ENCODE measurements at regions not wholly inside any gene's neighbourhood (a gene's known extent, or its start where the extent isn't known, plus 50 kb on each side); places are given as distances from the start of the nearest gene placed in this dataset.

DNA sequence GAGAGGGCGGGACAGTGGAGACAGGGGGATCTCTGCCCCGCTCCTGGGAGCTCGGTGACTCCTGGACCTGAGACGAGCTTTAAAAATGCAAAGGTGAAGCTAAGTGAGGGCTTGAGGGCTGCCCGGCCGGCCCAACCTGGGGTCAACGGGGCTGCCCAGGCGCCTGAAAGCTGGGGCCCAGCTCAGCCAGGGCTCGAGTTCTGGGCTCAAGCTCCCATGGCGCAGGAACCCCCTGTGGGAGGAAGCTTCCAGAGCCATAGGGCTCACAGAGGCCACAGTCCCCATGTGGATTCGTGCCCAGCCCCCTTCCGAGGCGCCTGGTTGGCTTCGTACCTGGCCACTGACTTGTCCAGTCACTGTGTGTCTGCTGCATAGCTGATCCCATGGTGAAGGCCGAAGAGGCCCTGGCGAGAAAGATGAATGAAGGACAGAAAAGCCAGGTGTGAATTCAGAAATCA lies 75.8 kb upstream of the GSE1 start:
- no peak overlapping the region for H2AFZ ChIP-seq (ENCODE audit: low read depth)
- H3K79me2 ChIP-seq (ENCODE audit: insufficient read depth, low read depth), result no peaks in the 10 kb centered on the region
- H4K20me1 ChIP-seq (ENCODE audit: insufficient read depth), result no peaks in the 10 kb centered on the region
- H3K4me3 ChIP-seq (IDR thresholded peaks at IDR 0.05; ENCODE audit: insufficient read depth, low read depth, low read length), result no peak overlapping the region
- H3K27ac ChIP-seq, result no peak overlapping the region
- no peaks in the 10 kb centered on the region for H3K4me1 ChIP-seq (ENCODE audit: low read depth, poor library complexity, severe bottlenecking)
- TF ChIP-seq, protein P1, sequence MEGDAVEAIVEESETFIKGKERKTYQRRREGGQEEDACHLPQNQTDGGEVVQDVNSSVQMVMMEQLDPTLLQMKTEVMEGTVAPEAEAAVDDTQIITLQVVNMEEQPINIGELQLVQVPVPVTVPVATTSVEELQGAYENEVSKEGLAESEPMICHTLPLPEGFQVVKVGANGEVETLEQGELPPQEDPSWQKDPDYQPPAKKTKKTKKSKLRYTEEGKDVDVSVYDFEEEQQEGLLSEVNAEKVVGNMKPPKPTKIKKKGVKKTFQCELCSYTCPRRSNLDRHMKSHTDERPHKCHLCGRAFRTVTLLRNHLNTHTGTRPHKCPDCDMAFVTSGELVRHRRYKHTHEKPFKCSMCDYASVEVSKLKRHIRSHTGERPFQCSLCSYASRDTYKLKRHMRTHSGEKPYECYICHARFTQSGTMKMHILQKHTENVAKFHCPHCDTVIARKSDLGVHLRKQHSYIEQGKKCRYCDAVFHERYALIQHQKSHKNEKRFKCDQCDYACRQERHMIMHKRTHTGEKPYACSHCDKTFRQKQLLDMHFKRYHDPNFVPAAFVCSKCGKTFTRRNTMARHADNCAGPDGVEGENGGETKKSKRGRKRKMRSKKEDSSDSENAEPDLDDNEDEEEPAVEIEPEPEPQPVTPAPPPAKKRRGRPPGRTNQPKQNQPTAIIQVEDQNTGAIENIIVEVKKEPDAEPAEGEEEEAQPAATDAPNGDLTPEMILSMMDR (conservative IDR thresholded peaks at IDR 0.05; ENCODE audit: low read depth, low read length), result no peak
- no peak overlapping the region for H3K4me2 ChIP-seq
- H3K27me3 ChIP-seq (ENCODE audit: insufficient read depth, low read depth), result peaks cover 88% of the 10 kb centered on the region
- no peaks in the 10 kb centered on the region for H3K36me3 ChIP-seq (ENCODE audit: insufficient read depth)
- H3K9ac ChIP-seq, result no peak overlapping the region

- TF ChIP-seq, protein P1 (conservative IDR thresholded peaks at IDR 0.05; ENCODE audit: low read depth, low read length), result no peak
- Histone ChIP-seq H3K4me1 (ENCODE audit: low read depth, poor library complexity, severe bottlenecking) (no peaks in the 10 kb centered on the region), H3K36me3 (ENCODE audit: insufficient read depth) (no peaks in the 10 kb centered on the region), H3K9ac (no peak overlapping the region), H3K4me2 (no peak overlapping the region), H4K20me1 (ENCODE audit: insufficient read depth) (no peaks in the 10 kb centered on the region), H3K79me2 (ENCODE audit: insufficient read depth, low read depth) (no peaks in the 10 kb centered on the region), H3K4me3 (IDR thresholded peaks at IDR 0.05; ENCODE audit: insufficient read depth, low read depth, low read length) (no peak overlapping the region), H3K27ac (no peak overlapping the region), H3K27me3 (ENCODE audit: insufficient read depth, low read depth) (peaks cover 89% of the 10 kb centered on the region), H2AFZ (ENCODE audit: low read depth) (no peak overlapping the region)
Observed at GRCh38 chr16:85537795-85538401, 75.2 kb upstream of the GSE1 start.

DNA sequence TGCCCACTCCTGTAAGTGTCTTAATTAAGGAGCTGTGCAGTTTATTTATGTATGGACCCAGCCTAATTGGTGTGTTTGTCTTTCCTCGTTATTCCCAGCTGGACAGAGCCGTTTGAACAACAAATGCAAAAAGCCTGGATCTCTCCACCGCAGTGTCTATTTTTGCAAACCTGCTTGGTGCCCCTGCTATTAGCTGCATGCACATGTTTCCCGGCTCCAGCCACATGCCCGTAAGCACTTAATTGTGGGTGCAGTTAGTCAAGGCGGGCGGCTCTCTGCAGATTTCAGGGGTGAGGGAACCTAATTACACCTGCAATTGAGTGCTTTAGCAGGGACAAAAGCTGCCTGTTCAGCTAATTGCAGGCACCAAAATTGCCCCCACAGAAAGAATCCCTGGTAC lies 74.0 kb upstream of the GSE1 start:
- no peaks in the 10 kb centered on the region for H4K20me1 ChIP-seq (ENCODE audit: insufficient read depth)
- H3K36me3 ChIP-seq (ENCODE audit: insufficient read depth), result no peaks in the 10 kb centered on the region
- no peak overlapping the region for H2AFZ ChIP-seq (ENCODE audit: low read depth)
- no peak overlapping the region for H3K4me3 ChIP-seq (IDR thresholded peaks at IDR 0.05; ENCODE audit: insufficient read depth, low read depth, low read length)
- TF ChIP-seq, protein P1 (conservative IDR thresholded peaks at IDR 0.05; ENCODE audit: low read depth, low read length), result no peak
- no peak overlapping the region for H3K27ac ChIP-seq
- H3K79me2 ChIP-seq (ENCODE audit: insufficient read depth, low read depth), result no peaks in the 10 kb centered on the region
- no peak overlapping the region for H3K4me2 ChIP-seq
- no peaks in the 10 kb centered on the region for H3K4me1 ChIP-seq (ENCODE audit: low read depth, poor library complexity, severe bottlenecking)
- H3K27me3 ChIP-seq (ENCODE audit: insufficient read depth, low read depth), result peaks cover 90% of the 10 kb centered on the region
- no peak overlapping the region for H3K9ac ChIP-seq

GRCh38 chr16:85539629-85540291 lies 73.4 kb upstream of the GSE1 start:
- no peak overlapping the region for H3K9ac ChIP-seq
- H3K4me3 ChIP-seq (IDR thresholded peaks at IDR 0.05; ENCODE audit: insufficient read depth, low read depth, low read length), result no peak overlapping the region
- H3K4me1 ChIP-seq (ENCODE audit: low read depth, poor library complexity, severe bottlenecking), result no peaks in the 10 kb centered on the region
- H3K4me2 ChIP-seq, result no peak overlapping the region
- H4K20me1 ChIP-seq (ENCODE audit: insufficient read depth), result no peaks in the 10 kb centered on the region
- H3K27me3 ChIP-seq (ENCODE audit: insufficient read depth, low read depth), result peaks cover 90% of the 10 kb centered on the region
- TF ChIP-seq, protein P1 (conservative IDR thresholded peaks at IDR 0.05; ENCODE audit: low read depth, low read length), result no peak
- no peaks in the 10 kb centered on the region for H3K79me2 ChIP-seq (ENCODE audit: insufficient read depth, low read depth)
- no peaks in the 10 kb centered on the region for H3K36me3 ChIP-seq (ENCODE audit: insufficient read depth)
- H3K27ac ChIP-seq, result no peak overlapping the region
- H2AFZ ChIP-seq (ENCODE audit: low read depth), result no peak overlapping the region

Measured in KMS-11 (cell line).